ENCODE measurements at regions not wholly inside any gene's neighbourhood (a gene's known extent, or its start where the extent isn't known, plus 50 kb on each side); places are given as distances from the start of the nearest gene placed in this dataset.

GRCh38 chr15:97200161-97200560, 760.3 kb upstream of the ARRDC4 start:
- TF ChIP-seq EZH2 (IDR thresholded peaks at IDR 0.05; ENCODE audit: insufficient read depth, poor library complexity, severe bottlenecking) (no peak), EZH2phosphoT487 (IDR thresholded peaks at IDR 0.05; ENCODE audit: insufficient read depth, low read depth) (no peak)

All from GM23248 (cell line).